IMR-90 (cell line): ENCODE measurements at regions not wholly inside any gene's neighbourhood (a gene's known extent, or its start where the extent isn't known, plus 50 kb on each side); places are given as distances from the start of the nearest gene placed in this dataset.

Source experiments
- ATAC-seq: fragments of 200-7000 bp; cut with Tn5 transposase; 2 replicates; pipeline ENCODE4 v1.9.1; 2020; ENCODE audit warnings: low read depth, mild to moderate bottlenecking, moderate library complexity
- BruUV-seq: library from RNA; stranded (reverse); fragments of 400-500 nt; replicated peaks from 2 replicates; lab custom pipeline; 2021; lab: Mats Ljungman, UMichigan
- CTCF ChIA-PET: fragments of 300-600 bp; formaldehyde crosslinking; extraction: SDS; loops from one replicate; lab custom pipeline; 2021; ENCODE audit warnings: antibody characterized with exemption; lab: Yijun Ruan, JAX
- POLR2A ChIA-PET: fragments of 300-600 bp; sonication (Branson Sonifier 250); formaldehyde crosslinking; loops from one replicate; lab custom pipeline; 2022; ENCODE audit warnings: antibody characterized with exemption; ENCODE audit not compliant: unreplicated experiment; lab: Charles Lee
- DNase-seq: peaks from one replicate; pipeline ENCODE4 v3.0.0; 2013
- H2AFZ ChIP-seq: replicated peaks from 2 replicates; pipeline ENCODE3; 2013; ENCODE audit warnings: low read length, mild to moderate bottlenecking; ENCODE audit not compliant: poor library complexity
- H2AK5ac ChIP-seq: 2 replicates; pipeline ENCODE4 v1.6.1; 2013; ENCODE audit warnings: low read depth, low read length, inconsistent platforms
- H2AK9ac ChIP-seq: replicated peaks from 2 replicates; pipeline ENCODE3; 2013; ENCODE audit warnings: mild to moderate bottlenecking, low read depth, low read length, moderate library complexity; ENCODE audit not compliant: poor library complexity
- H2BK120ac ChIP-seq: 2 replicates; pipeline ENCODE4 v1.6.1; 2013; ENCODE audit warnings: low read depth, low read length, inconsistent platforms
- H2BK15ac ChIP-seq: 3 replicates; pipeline ENCODE4 v1.6.1; 2013; ENCODE audit warnings: low read depth, low read length, inconsistent platforms
- H2BK20ac ChIP-seq: 2 replicates; pipeline ENCODE4 v1.6.1; 2013; ENCODE audit warnings: low read depth, mild to moderate bottlenecking, inconsistent platforms, low read length, moderate library complexity
- H2BK5ac ChIP-seq: 2 replicates; pipeline ENCODE4 v1.6.1; 2013; ENCODE audit warnings: mild to moderate bottlenecking, low read depth, low read length, inconsistent platforms; ENCODE audit not compliant: poor library complexity, severe bottlenecking
- H3K14ac ChIP-seq: replicated peaks from 2 replicates; pipeline ENCODE4 v1.6.1; 2013; ENCODE audit warnings: low read depth, low read length, inconsistent platforms
- H3K18ac ChIP-seq: 2 replicates; pipeline ENCODE4 v1.6.1; 2013; ENCODE audit warnings: low read depth, low read length, control low read depth
- H3K23ac ChIP-seq: 2 replicates; pipeline ENCODE4 v1.6.1; 2013; ENCODE audit warnings: low read depth, low read length, inconsistent platforms
- H3K27ac ChIP-seq: 2 replicates; pipeline ENCODE4 v1.5.1; 2013; ENCODE audit warnings: mild to moderate bottlenecking, control low read depth, low read length; ENCODE audit not compliant: insufficient read depth
- H3K27me3 ChIP-seq: 2 replicates; pipeline ENCODE4 v1.6.1; 2013; ENCODE audit warnings: low read length; ENCODE audit not compliant: control insufficient read depth, insufficient read depth
- H3K36me3 ChIP-seq: 2 replicates; pipeline ENCODE4 v1.6.1; 2013; ENCODE audit warnings: low read length, mixed read lengths; ENCODE audit not compliant: control insufficient read depth, insufficient read depth
- H3K4ac ChIP-seq: 2 replicates; pipeline ENCODE4 v1.6.1; 2013; ENCODE audit warnings: low read depth, low read length, inconsistent platforms
- H3K4me1 ChIP-seq: 2 replicates; pipeline ENCODE4 v1.6.1; 2013; ENCODE audit warnings: low read length, mixed read lengths; ENCODE audit not compliant: control insufficient read depth, insufficient read depth
- H3K4me2 ChIP-seq: 2 replicates; pipeline ENCODE4 v1.6.1; 2013; ENCODE audit warnings: low read depth, mild to moderate bottlenecking, control low read depth, low read length, moderate library complexity
- H3K4me3 ChIP-seq: 2 replicates; pipeline ENCODE4 v1.5.1; 2013; ENCODE audit warnings: low read depth, mild to moderate bottlenecking, control low read depth, low read length, moderate library complexity; ENCODE audit not compliant: insufficient read depth
- H3K56ac ChIP-seq: 2 replicates; pipeline ENCODE4 v1.6.1; 2013; ENCODE audit warnings: low read length, inconsistent platforms; ENCODE audit not compliant: insufficient read depth; ENCODE audit errors: extremely low read depth
- H3K79me1 ChIP-seq, 2 experiments: 2 replicates each; pipeline ENCODE4 v1.6.1; 2013; ENCODE audit warnings: low read length in 2 of 2, inconsistent platforms in 1 of 2, low read depth in 1 of 2
- H3K9ac ChIP-seq: 2 replicates; pipeline ENCODE4 v1.6.1; 2013; ENCODE audit warnings: low read depth, low read length, control low read depth
- H3K9me1 ChIP-seq: 2 replicates; pipeline ENCODE4 v1.6.1; 2013; ENCODE audit warnings: low read length, inconsistent platforms; ENCODE audit not compliant: insufficient read depth
- H3K9me3 ChIP-seq: 2 replicates; pipeline ENCODE4 v1.6.1; 2013; ENCODE audit warnings: low read length; ENCODE audit not compliant: control insufficient read depth, insufficient read depth
- H4K20me1 ChIP-seq: 2 replicates; pipeline ENCODE4 v1.6.1; 2013; ENCODE audit warnings: low read length, inconsistent platforms; ENCODE audit not compliant: insufficient read depth
- H4K5ac ChIP-seq: 2 replicates; pipeline ENCODE4 v1.6.1; 2013; ENCODE audit warnings: mild to moderate bottlenecking, low read depth, low read length, control low read depth
- H4K8ac ChIP-seq, 2 experiments: 2 replicates each; pipeline ENCODE4 v1.6.1; 2013; ENCODE audit warnings: low read depth in 2 of 2, low read length in 2 of 2, control low read depth in 1 of 2, inconsistent platforms in 1 of 2
- H4K91ac ChIP-seq: 2 replicates; pipeline ENCODE4 v1.6.1; 2013; ENCODE audit warnings: low read depth, low read length, inconsistent platforms; ENCODE audit not compliant: insufficient read depth
- CEBPB ChIP-seq: IDR thresholded peaks from 2 replicates; pipeline ENCODE4 v1.6.1; 2012; ENCODE audit warnings: low read depth, low read length, improper control_type of control experiment
- CHD1 ChIP-seq: IDR thresholded peaks from 2 replicates; pipeline ENCODE4 v1.6.1; 2012; ENCODE audit warnings: low read depth, low read length, improper control_type of control experiment
- FOS ChIP-seq: fragments of 150-350 bp; IDR thresholded peaks from 2 replicates; pipeline ENCODE4 v1.6.1; 2016; ENCODE audit warnings: low read depth, low read length
- MXI1 ChIP-seq: IDR thresholded peaks from 2 replicates; pipeline ENCODE4 v1.6.1; 2012; ENCODE audit warnings: low read depth, mild to moderate bottlenecking, low read length, moderate library complexity, borderline replicate concordance
- POLR2A ChIP-seq: IDR thresholded peaks from 2 replicates; pipeline ENCODE4 v1.6.1; 2012; ENCODE audit warnings: mild to moderate bottlenecking, low read depth, low read length
- RAD21 ChIP-seq: IDR thresholded peaks from 2 replicates; pipeline ENCODE4 v1.6.1; 2012; ENCODE audit warnings: low read length, improper control_type of control experiment
- RFX5 ChIP-seq: IDR thresholded peaks from 2 replicates; pipeline ENCODE4 v1.8.0; 2012; ENCODE audit warnings: low read depth, mild to moderate bottlenecking, low read length, moderate library complexity
- USF2 ChIP-seq: fragments of 150-350 bp; IDR thresholded peaks from 2 replicates; pipeline ENCODE4 v1.6.1; 2017; ENCODE audit warnings: mild to moderate bottlenecking, antibody characterized with exemption, low read length, low read depth
- WGBS, 2 experiments: methylation state at CpG; one replicate each; pipeline versions ENCODE4 v1.1.5 to v1.1.7; 2013; ENCODE audit warnings: missing lambda C conversion rate in 2 of 2; ENCODE audit not compliant: insufficient read length in 1 of 2; ENCODE audit errors: extremely low coverage in 2 of 2; 5-methylcytosine and 5-hydroxymethylcytosine counted together
- dilution Hi-C: fragments of 300-500 bp; cut with HindIII; formaldehyde crosslinking; loops from one replicate; pipeline ENCODE4 v1.14.3; 2018; ENCODE audit warnings: low sequenced_read_pairs; ENCODE audit not compliant: unreplicated experiment
- in situ Hi-C: fragments of 300-500 bp; cut with MboI; formaldehyde crosslinking; loops from 3 replicates; pipeline ENCODE4 v1.14.3; 2019; ENCODE audit warnings: low sequenced_read_pairs, inconsistent platforms, mixed read lengths
- intact Hi-C: fragments of 100-400 bp; cut with micrococcal nuclease; formaldehyde crosslinking; loops from 2 replicates; pipeline ENCODE4 v1.10.0; 2022

- no peak for TF ChIP-seq MXI1
Measured at GRCh38 chr2:147657086-147658000, 187.5 kb upstream of the ACVR2A start (continued).

- Histone ChIP-seq H4K91ac (no peak overlapping the region), H2BK20ac (no peak overlapping the region), H3K36me3 (no peaks in the 10 kb centered on the region), H3K14ac (no peak overlapping the region), H3K79me1 (no peaks in the 10 kb centered on the region), H3K4me1 (peaks cover 2% of the 10 kb centered on the region; the same call in 1 of the 2 replicates), H3K18ac (no peak overlapping the region), H3K27ac (no peak overlapping the region), H2AK9ac (no peak overlapping the region), H4K20me1 (no peaks in the 10 kb centered on the region), H3K4me3 (no peak overlapping the region), H2BK15ac (no peak overlapping the region), H3K4ac (no peak overlapping the region), H3K27me3 (no peaks in the 10 kb centered on the region), H3K9me1 (no peaks in the 10 kb centered on the region), H2AFZ (no peak overlapping the region), H2BK120ac (no peak overlapping the region), H3K9ac (no peak overlapping the region), H2AK5ac (no peak overlapping the region), H4K8ac (no peak overlapping the region), H2BK5ac (no peak overlapping the region), H3K23ac (no peak overlapping the region), H3K9me3 (no peaks in the 10 kb centered on the region), H3K56ac (no peak overlapping the region), H4K5ac (no peak overlapping the region), H3K4me2 (no peak overlapping the region)
- no peak for DNase-seq
- TF ChIP-seq RFX5, result no peak
- TF ChIP-seq CEBPB, result no peak
- TF ChIP-seq MXI1, result no peak
- TF ChIP-seq USF2, result no peak
- TF ChIP-seq FOS, result no peak
- TF ChIP-seq CHD1, result no peak
- TF ChIP-seq POLR2A, result no peak
- no peak for TF ChIP-seq RAD21
- intact Hi-C loops, result loop anchor here (10.0 kb wide), 1 partner anchor 265 kb away; no protein-coding TSS in a partner anchor
- dilution Hi-C loops, result no loop called here
- ATAC-seq, result no peak
- no TSS peak for BruUV-seq
- in situ Hi-C loops, result no loop called here
- ChIA-PET CTCF (no interaction called here), POLR2A (no interaction called here)
- 80% methylated on average over 1 of the region's 6 CpGs; no CpG with 5 or more reads in 1 of the 2 experiments for WGBS, 2 experiments
Measured at GRCh38 chr2:147649998-147650397, 194.8 kb upstream of the ACVR2A start.
